ENCODE measurements at regions not wholly inside any gene's neighbourhood (a gene's known extent, or its start where the extent isn't known, plus 50 kb on each side); places are given as distances from the start of the nearest gene placed in this dataset.

DNA sequence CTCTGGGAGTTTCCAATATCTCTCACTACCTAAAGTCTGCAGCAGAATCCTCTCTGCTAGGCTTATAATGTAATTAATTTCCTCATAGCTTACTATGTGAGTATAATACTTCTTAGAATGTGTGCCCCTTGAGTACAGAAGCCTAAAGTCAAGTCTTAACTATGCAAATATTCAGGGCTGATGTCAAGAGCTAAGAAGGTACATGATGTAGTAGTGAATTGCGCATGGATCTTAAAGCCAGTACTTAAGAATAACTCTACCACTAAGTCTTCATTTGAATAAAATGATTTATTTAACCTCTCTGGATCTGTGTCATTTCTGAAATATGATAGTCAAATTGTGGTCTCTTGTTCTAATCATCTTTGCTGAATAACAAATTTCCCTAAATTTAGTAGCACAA is 442.9 kb downstream of the DTWD2 start:
- TF ChIP-seq, protein P1, sequence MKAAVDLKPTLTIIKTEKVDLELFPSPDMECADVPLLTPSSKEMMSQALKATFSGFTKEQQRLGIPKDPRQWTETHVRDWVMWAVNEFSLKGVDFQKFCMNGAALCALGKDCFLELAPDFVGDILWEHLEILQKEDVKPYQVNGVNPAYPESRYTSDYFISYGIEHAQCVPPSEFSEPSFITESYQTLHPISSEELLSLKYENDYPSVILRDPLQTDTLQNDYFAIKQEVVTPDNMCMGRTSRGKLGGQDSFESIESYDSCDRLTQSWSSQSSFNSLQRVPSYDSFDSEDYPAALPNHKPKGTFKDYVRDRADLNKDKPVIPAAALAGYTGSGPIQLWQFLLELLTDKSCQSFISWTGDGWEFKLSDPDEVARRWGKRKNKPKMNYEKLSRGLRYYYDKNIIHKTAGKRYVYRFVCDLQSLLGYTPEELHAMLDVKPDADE (IDR thresholded peaks at IDR 0.05) = no peak
- TF ChIP-seq, protein P2, sequence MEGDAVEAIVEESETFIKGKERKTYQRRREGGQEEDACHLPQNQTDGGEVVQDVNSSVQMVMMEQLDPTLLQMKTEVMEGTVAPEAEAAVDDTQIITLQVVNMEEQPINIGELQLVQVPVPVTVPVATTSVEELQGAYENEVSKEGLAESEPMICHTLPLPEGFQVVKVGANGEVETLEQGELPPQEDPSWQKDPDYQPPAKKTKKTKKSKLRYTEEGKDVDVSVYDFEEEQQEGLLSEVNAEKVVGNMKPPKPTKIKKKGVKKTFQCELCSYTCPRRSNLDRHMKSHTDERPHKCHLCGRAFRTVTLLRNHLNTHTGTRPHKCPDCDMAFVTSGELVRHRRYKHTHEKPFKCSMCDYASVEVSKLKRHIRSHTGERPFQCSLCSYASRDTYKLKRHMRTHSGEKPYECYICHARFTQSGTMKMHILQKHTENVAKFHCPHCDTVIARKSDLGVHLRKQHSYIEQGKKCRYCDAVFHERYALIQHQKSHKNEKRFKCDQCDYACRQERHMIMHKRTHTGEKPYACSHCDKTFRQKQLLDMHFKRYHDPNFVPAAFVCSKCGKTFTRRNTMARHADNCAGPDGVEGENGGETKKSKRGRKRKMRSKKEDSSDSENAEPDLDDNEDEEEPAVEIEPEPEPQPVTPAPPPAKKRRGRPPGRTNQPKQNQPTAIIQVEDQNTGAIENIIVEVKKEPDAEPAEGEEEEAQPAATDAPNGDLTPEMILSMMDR (conservative IDR thresholded peaks at IDR 0.05; ENCODE audit: low read depth in 2 of 2) = no peak
- TF ChIP-seq POLR2AphosphoS5 (IDR thresholded peaks at IDR 0.05; ENCODE audit: low read depth) (no peak), EZH2 (IDR thresholded peaks at IDR 0.05; ENCODE audit: low read depth, unreplicated experiment) (no peak), CREB1 (CRISPR knock-in tag; IDR thresholded peaks at IDR 0.05; ENCODE audit: low read depth) (no peak), EZH2phosphoT487 (IDR thresholded peaks at IDR 0.05; ENCODE audit: unreplicated experiment) (no peak), JUNB (IDR thresholded peaks at IDR 0.05; ENCODE audit: unreplicated experiment) (no peak)
- TF ChIP-seq, protein P3, sequence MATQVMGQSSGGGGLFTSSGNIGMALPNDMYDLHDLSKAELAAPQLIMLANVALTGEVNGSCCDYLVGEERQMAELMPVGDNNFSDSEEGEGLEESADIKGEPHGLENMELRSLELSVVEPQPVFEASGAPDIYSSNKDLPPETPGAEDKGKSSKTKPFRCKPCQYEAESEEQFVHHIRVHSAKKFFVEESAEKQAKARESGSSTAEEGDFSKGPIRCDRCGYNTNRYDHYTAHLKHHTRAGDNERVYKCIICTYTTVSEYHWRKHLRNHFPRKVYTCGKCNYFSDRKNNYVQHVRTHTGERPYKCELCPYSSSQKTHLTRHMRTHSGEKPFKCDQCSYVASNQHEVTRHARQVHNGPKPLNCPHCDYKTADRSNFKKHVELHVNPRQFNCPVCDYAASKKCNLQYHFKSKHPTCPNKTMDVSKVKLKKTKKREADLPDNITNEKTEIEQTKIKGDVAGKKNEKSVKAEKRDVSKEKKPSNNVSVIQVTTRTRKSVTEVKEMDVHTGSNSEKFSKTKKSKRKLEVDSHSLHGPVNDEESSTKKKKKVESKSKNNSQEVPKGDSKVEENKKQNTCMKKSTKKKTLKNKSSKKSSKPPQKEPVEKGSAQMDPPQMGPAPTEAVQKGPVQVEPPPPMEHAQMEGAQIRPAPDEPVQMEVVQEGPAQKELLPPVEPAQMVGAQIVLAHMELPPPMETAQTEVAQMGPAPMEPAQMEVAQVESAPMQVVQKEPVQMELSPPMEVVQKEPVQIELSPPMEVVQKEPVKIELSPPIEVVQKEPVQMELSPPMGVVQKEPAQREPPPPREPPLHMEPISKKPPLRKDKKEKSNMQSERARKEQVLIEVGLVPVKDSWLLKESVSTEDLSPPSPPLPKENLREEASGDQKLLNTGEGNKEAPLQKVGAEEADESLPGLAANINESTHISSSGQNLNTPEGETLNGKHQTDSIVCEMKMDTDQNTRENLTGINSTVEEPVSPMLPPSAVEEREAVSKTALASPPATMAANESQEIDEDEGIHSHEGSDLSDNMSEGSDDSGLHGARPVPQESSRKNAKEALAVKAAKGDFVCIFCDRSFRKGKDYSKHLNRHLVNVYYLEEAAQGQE (IDR thresholded peaks at IDR 0.05; ENCODE audit: unreplicated experiment) = no peak

Measured in GM23338 (cell line).